Smooth muscle cell (in vitro differentiated cells): ENCODE measurements at regions not wholly inside any gene's neighbourhood (a gene's known extent, or its start where the extent isn't known, plus 50 kb on each side); places are given as distances from the start of the nearest gene placed in this dataset.

Experiments
- DNase-seq: peaks from one replicate; lab custom pipeline; 2025; ENCODE audit not compliant: unreplicated experiment; lab: John Stamatoyannopoulos, UW
- H2AFZ ChIP-seq: fragments of 200-600 bp; sonication (generic); 2 replicates; pipeline ENCODE4 v1.6.0; 2016; ENCODE audit warnings: antibody characterized with exemption, low read depth, mild to moderate bottlenecking
- H3F3A ChIP-seq: fragments of 200-600 bp; sonication (generic); 2 replicates; pipeline ENCODE4 v1.6.0; 2017; ENCODE audit warnings: antibody characterized with exemption, low read depth
- H3K27ac ChIP-seq: fragments of 200-600 bp; sonication (generic); 2 replicates; pipeline ENCODE4 v1.5.1; 2016; ENCODE audit warnings: low read depth, mild to moderate bottlenecking
- H3K27me3 ChIP-seq: fragments of 200-600 bp; sonication (generic); 2 replicates; pipeline ENCODE4 v1.6.1; 2016; ENCODE audit warnings: low read depth, mild to moderate bottlenecking
- H3K36me3 ChIP-seq: fragments of 200-600 bp; sonication (generic); 2 replicates; pipeline ENCODE4 v1.5.1; 2016; ENCODE audit warnings: low read depth
- H3K4me1 ChIP-seq: fragments of 200-600 bp; sonication (generic); 2 replicates; pipeline ENCODE4 v1.5.1; 2016; ENCODE audit warnings: low read depth
- H3K4me2 ChIP-seq: fragments of 200-600 bp; sonication (generic); 2 replicates; pipeline ENCODE4 v1.6.0; 2016; ENCODE audit warnings: mild to moderate bottlenecking
- H3K4me3 ChIP-seq: fragments of 200-600 bp; sonication (generic); 2 replicates; pipeline ENCODE4 v1.5.1; 2016; ENCODE audit warnings: mild to moderate bottlenecking
- H3K79me2 ChIP-seq: fragments of 200-600 bp; sonication (generic); 2 replicates; pipeline ENCODE4 v1.6.0; 2016; ENCODE audit warnings: low read depth, mild to moderate bottlenecking
- H3K9ac ChIP-seq: fragments of 200-600 bp; sonication (generic); 2 replicates; pipeline ENCODE4 v1.6.0; 2016; ENCODE audit warnings: low read depth
- H3K9me3 ChIP-seq: fragments of 200-600 bp; sonication (generic); replicated peaks from 2 replicates; pipeline ENCODE4 v1.5.1; 2016; ENCODE audit warnings: low read depth
- H4K20me1 ChIP-seq: fragments of 200-600 bp; sonication (generic); 2 replicates; pipeline ENCODE4 v1.6.0; 2016; ENCODE audit warnings: low read depth
- CTCF ChIP-seq: fragments of 200-600 bp; sonication (generic); IDR thresholded peaks from 2 replicates; pipeline ENCODE4 v1.5.1; 2017; ENCODE audit warnings: borderline replicate concordance, mild to moderate bottlenecking, antibody characterized with exemption; ENCODE audit not compliant: insufficient read depth, poor library complexity, severe bottlenecking
- whole genome bisulfite sequencing: methylation state at CpG from one replicate; pipeline ENCODE4 v1.1.7; 2016; ENCODE audit warnings: low lambda C conversion rate; 5-methylcytosine and 5-hydroxymethylcytosine counted together

- H3K9ac ChIP-seq = no peak overlapping the region
- H3K27ac ChIP-seq = no peak overlapping the region
- TF ChIP-seq CTCF = no peak
- no peak for DNase-seq
- H2AFZ ChIP-seq = no peak overlapping the region
- WGBS = 80% methylated on average over 7 of the region's 7 CpGs
- no peaks in the 10 kb centered on the region for H3K27me3 ChIP-seq
- no peaks in the 10 kb centered on the region for H3K9me3 ChIP-seq
- no peaks in the 10 kb centered on the region for H3F3A ChIP-seq
- no peak overlapping the region for H3K4me3 ChIP-seq
- no peaks in the 10 kb centered on the region for H4K20me1 ChIP-seq
- H3K36me3 ChIP-seq = no peaks in the 10 kb centered on the region
- no peaks in the 10 kb centered on the region for H3K79me2 ChIP-seq
- H3K4me1 ChIP-seq = no peaks in the 10 kb centered on the region
- H3K4me2 ChIP-seq = no peak overlapping the region
Measured at GRCh38 chr6:135796643-135797305, 54.7 kb upstream of the PDE7B start.

GRCh38 chr6:135797361-135797760 is 54.1 kb upstream of the PDE7B start:
- Histone ChIP-seq H3K4me2 (no peak overlapping the region), H3K9me3 (no peaks in the 10 kb centered on the region), H3K79me2 (no peaks in the 10 kb centered on the region), H3K27ac (no peak overlapping the region), H2AFZ (no peak overlapping the region), H3F3A (no peaks in the 10 kb centered on the region), H3K9ac (no peak overlapping the region), H4K20me1 (no peaks in the 10 kb centered on the region), H3K36me3 (no peaks in the 10 kb centered on the region), H3K27me3 (no peaks in the 10 kb centered on the region), H3K4me3 (no peak overlapping the region), H3K4me1 (no peaks in the 10 kb centered on the region)
- no peak for DNase-seq
- no peak for TF ChIP-seq CTCF
- WGBS = 87% methylated on average over 3 of the region's 3 CpGs

GRCh38 chr6:135798751-135799515 is 52.6 kb upstream of the PDE7B start:
- no peak overlapping the region for H3K27ac ChIP-seq
- no peaks in the 10 kb centered on the region for H3K27me3 ChIP-seq
- no peaks in the 10 kb centered on the region for H3K79me2 ChIP-seq
- no peaks in the 10 kb centered on the region for H3K4me1 ChIP-seq
- TF ChIP-seq CTCF = no peak
- no peak overlapping the region for H3K4me2 ChIP-seq
- DNase-seq = no peak
- H3K36me3 ChIP-seq = no peaks in the 10 kb centered on the region
- H3F3A ChIP-seq = no peaks in the 10 kb centered on the region
- 84% methylated on average over 4 of the region's 4 CpGs for WGBS
- no peak overlapping the region for H3K4me3 ChIP-seq
- no peak overlapping the region for H2AFZ ChIP-seq
- no peaks in the 10 kb centered on the region for H3K9me3 ChIP-seq
- H3K9ac ChIP-seq = no peak overlapping the region
- H4K20me1 ChIP-seq = no peaks in the 10 kb centered on the region
